Transverse colon (tissue), 4 donors: ENCODE measurements at regions not wholly inside any gene's neighbourhood (a gene's known extent, or its start where the extent isn't known, plus 50 kb on each side); places are given as distances from the start of the nearest gene placed in this dataset.
"Not testable (repeated sequence)": the region's sequence is repeated elsewhere in the genome, so short reads cannot be mapped to it uniquely, and the experiment has no call there.

Source experiments
- DNase-seq: peaks from one replicate; pipeline ENCODE4 v3.0.0-alpha.2; 2019
- H3K27ac ChIP-seq, 4 donors: fragments of 200-600 bp; sonication (generic); 2 replicates each; pipeline ENCODE4 v1.5.1; 2016 to 2018; ENCODE audit warnings: inconsistent platforms in 4 of 4
- H3K27me3 ChIP-seq: fragments of 200-600 bp; sonication (generic); 2 replicates; pipeline ENCODE4 v1.5.1; 2017; ENCODE audit warnings: inconsistent platforms
- H3K36me3 ChIP-seq, 4 donors: fragments of 200-600 bp; sonication (generic); 2 replicates each; pipeline ENCODE4 v1.5.1; 2017 to 2019; ENCODE audit warnings: inconsistent platforms in 4 of 4
- H3K4me1 ChIP-seq, 4 donors: fragments of 200-600 bp; sonication (generic); 2 replicates each; pipeline ENCODE4 v1.5.1; 2017 to 2020; ENCODE audit warnings: inconsistent platforms in 4 of 4
- H3K4me3 ChIP-seq, 4 donors: fragments of 200-600 bp; sonication (generic); 1 replicate in 1 of 4; 2 replicates in 3 of 4; pipeline versions ENCODE4 v1.5.1 to v1.6.1; 2017 to 2019; ENCODE audit warnings: inconsistent platforms in 4 of 4
- H3K9me3 ChIP-seq, 2 donors: fragments of 200-600 bp; sonication (generic); 2 replicates each; pipeline ENCODE4 v1.5.1; 2017 to 2019; ENCODE audit warnings: inconsistent platforms in 2 of 2
- CTCF ChIP-seq, 5 experiments: fragments of 200-600 bp in 3 of 5; fragments of 450-650 bp in 2 of 5; sonication (generic) in 3 of 5; IDR thresholded peaks; 1 replicate in 2 of 5; 2 replicates in 3 of 5; pipeline ENCODE4 v1.5.1; 2016 to 2017; ENCODE audit warnings: antibody characterized with exemption in 5 of 5, inconsistent platforms in 3 of 5, mild to moderate bottlenecking in 2 of 5, moderate library complexity in 1 of 5
- EP300 ChIP-seq: sonication (generic); formaldehyde crosslinking; IDR thresholded peaks from one replicate; pipeline ENCODE4 v1.6.1; 2017; ENCODE audit warnings: antibody characterized with exemption, low read depth
- POLR2A ChIP-seq: fragments of 450-650 bp; IDR thresholded peaks from one replicate; pipeline ENCODE4 v1.6.1; 2016; ENCODE audit warnings: antibody characterized with exemption, mild to moderate bottlenecking, moderate library complexity
- POLR2AphosphoS5 ChIP-seq, 3 donors: sonication (generic); formaldehyde crosslinking; IDR thresholded peaks; one replicate each; pipeline ENCODE4 v1.6.1; 2016; ENCODE audit warnings: antibody characterized with exemption in 3 of 3
- WGBS, 2 donors: methylation state at CpG; one replicate each; pipeline ENCODE4 v1.1.5; 2018; ENCODE audit warnings: low coverage in 1 of 2; 5-methylcytosine and 5-hydroxymethylcytosine counted together
- in situ Hi-C, 4 donors: fragments of 200-750 bp; cut with MboI; loops; one replicate each; pipeline versions ENCODE4 v1.15.0 to v1.15.1; 2017; ENCODE audit warnings: low sequenced_read_pairs in 3 of 4, low pct_ligation_motif_present in 1 of 4, low pct_unique_long_range_greater_than_20kb in 1 of 4
- intact Hi-C: fragments of 100-400 bp; cut with DNase I; formaldehyde crosslinking; loops from one replicate; pipeline ENCODE4 v1.15.1; 2023; ENCODE audit warnings: low total_unique reads

GRCh38 chr1:76687307-76688175, 179.7 kb upstream of the ST6GALNAC5 start:
- intact Hi-C loops (no loop called here), in situ Hi-C loops (no loop called here)
- no peak overlapping the region for H3K27ac ChIP-seq
- H3K36me3 ChIP-seq, result no peaks in the 10 kb centered on the region
- no peak for TF ChIP-seq CTCF (IDR thresholded peaks at IDR 0.05)
- no peak for TF ChIP-seq EP300
- TF ChIP-seq POLR2AphosphoS5 (IDR thresholded peaks at IDR 0.05), result no peak
- TF ChIP-seq POLR2A, result no peak
- no peak overlapping the region for H3K4me3 ChIP-seq
- H3K9me3 ChIP-seq, result no peaks in the 10 kb centered on the region
- 44 to 45% methylated on average over 5 to 6 of the region's 6 CpGs for WGBS, 2 donors
- no peaks in the 10 kb centered on the region for H3K27me3 ChIP-seq
- no peak for DNase-seq
- no peaks in the 10 kb centered on the region for H3K4me1 ChIP-seq

GRCh38 chr1:76690766-76691165, 176.5 kb upstream of the ST6GALNAC5 start:
- H3K4me3 ChIP-seq, result no peak overlapping the region
- WGBS, 2 donors, result 56 to 72% methylated on average over 3 of the region's 3 CpGs
- no peak overlapping the region for H3K27ac ChIP-seq
- H3K4me1 ChIP-seq, result no peaks in the 10 kb centered on the region
- in situ Hi-C loops, result no loop called here
- no peak for DNase-seq
- TF ChIP-seq POLR2A (no peak), EP300 (no peak), CTCF (IDR thresholded peaks at IDR 0.05) (no peak), POLR2AphosphoS5 (IDR thresholded peaks at IDR 0.05) (no peak)
- H3K9me3 ChIP-seq, result no peaks in the 10 kb centered on the region
- H3K36me3 ChIP-seq, result no peaks in the 10 kb centered on the region
- intact Hi-C loops, result no loop called here
- no peaks in the 10 kb centered on the region for H3K27me3 ChIP-seq

DNA sequence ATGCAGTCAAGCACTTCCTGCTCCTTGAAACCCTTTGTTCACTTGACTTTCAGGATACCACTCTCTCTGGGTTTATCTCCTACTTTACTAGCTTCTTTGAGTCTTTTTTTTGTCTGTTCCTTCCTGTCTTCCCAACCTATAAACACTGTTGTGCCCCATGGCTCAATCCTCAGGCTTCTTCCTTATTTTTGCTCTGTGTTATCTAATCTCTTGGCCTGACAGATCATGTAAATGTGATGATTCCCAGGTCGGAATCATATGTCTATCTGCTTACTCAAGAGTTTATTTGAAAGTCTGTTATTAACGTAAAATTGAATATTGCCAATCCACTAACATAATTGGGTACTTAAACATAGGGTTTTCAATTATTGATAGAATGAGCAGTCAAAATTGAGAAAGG, 171.7 kb upstream of the ST6GALNAC5 start:
- Histone ChIP-seq H3K27ac (no peak overlapping the region), H3K4me1 (no peaks in the 10 kb centered on the region), H3K27me3 (no peaks in the 10 kb centered on the region), H3K9me3 (no peaks in the 10 kb centered on the region), H3K36me3 (no peaks in the 10 kb centered on the region), H3K4me3 (no peak overlapping the region)
- 20 to 39% methylated on average over 2 of the region's 2 CpGs for WGBS, 2 donors
- intact Hi-C loops, result no loop called here
- in situ Hi-C loops, result no loop called here
- no peak for DNase-seq
- TF ChIP-seq CTCF (IDR thresholded peaks at IDR 0.05) (no peak), POLR2AphosphoS5 (IDR thresholded peaks at IDR 0.05) (no peak), EP300 (no peak), POLR2A (no peak)

- TF ChIP-seq CTCF (IDR thresholded peaks at IDR 0.05) (no peak), POLR2AphosphoS5 (IDR thresholded peaks at IDR 0.05) (no peak), EP300 (no peak), POLR2A (no peak)
- Histone ChIP-seq H3K4me3 (no peak overlapping the region), H3K36me3 (no peaks in the 10 kb centered on the region), H3K4me1 (no peaks in the 10 kb centered on the region), H3K9me3 (no peaks in the 10 kb centered on the region), H3K27ac (no peak overlapping the region), H3K27me3 (no peaks in the 10 kb centered on the region)
- intact Hi-C loops (no loop called here), in situ Hi-C loops (no loop called here)
- WGBS, 2 donors, result 89 to 94% methylated on average over 3 of the region's 3 CpGs
- no peak for DNase-seq
These were observed 169.9 kb upstream of the ST6GALNAC5 start for GRCh38 chr1:76697361-76697760.

DNA sequence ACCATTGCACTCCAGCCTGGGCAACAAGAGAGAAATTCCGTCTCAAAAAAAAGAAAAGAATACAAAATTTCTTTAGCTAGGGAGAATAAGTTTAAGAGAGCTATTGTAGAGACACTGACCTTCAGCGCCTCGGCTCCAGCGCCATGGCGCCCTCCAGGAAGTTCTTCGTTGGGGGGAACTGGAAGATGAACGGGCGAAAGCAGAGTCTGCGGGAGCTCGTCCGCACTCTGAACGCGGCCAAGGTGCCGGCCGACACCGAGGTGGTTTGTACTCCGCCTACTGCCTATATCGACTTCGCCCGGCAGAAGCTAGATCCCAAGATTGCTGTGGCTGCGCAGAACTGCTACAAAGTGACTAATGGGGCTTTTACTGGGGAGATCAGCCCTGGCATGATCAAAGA, 167.6 kb upstream of the ST6GALNAC5 start:
- H3K36me3 ChIP-seq, DNase-seq, H3K27ac ChIP-seq, H3K4me3 ChIP-seq, intact Hi-C loops, in situ Hi-C loops, H3K4me1 ChIP-seq, H3K27me3 ChIP-seq, H3K9me3 ChIP-seq: not testable (repeated sequence)
- WGBS, 2 donors, result 96% methylated on average over 21 of the region's 21 CpGs; no CpG with 5 or more reads in 1 of the 2 donors

DNA sequence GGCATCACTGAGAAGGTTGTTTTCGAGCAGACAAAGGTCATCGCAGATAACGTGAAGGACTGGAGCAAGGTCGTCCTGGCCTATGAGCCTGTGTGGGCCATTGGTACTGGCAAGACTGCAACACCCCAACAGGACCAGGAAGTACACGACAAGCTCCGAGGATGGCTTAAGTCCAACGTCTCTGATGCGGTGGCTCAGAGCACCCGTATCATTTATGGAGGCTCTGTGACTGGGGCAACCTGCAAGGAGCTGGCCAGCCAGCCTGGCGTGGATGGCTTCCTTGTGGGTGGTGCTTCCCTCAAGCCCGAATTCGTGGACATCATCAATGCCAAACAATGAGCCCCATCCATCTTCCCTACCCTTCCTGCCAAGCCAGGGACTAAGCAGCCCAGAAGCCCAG, 167.1 kb upstream of the ST6GALNAC5 start:
- H3K27ac ChIP-seq, H3K27me3 ChIP-seq, H3K4me1 ChIP-seq, intact Hi-C loops, H3K9me3 ChIP-seq, in situ Hi-C loops, H3K36me3 ChIP-seq, DNase-seq, H3K4me3 ChIP-seq: not testable (repeated sequence)
- 87% methylated on average over 12 of the region's 12 CpGs; no CpG with 5 or more reads in 1 of the 2 donors for WGBS, 2 donors
